ENCODE measurements at regions not wholly inside any gene's neighbourhood (a gene's known extent, or its start where the extent isn't known, plus 50 kb on each side); places are given as distances from the start of the nearest gene placed in this dataset.

DNA sequence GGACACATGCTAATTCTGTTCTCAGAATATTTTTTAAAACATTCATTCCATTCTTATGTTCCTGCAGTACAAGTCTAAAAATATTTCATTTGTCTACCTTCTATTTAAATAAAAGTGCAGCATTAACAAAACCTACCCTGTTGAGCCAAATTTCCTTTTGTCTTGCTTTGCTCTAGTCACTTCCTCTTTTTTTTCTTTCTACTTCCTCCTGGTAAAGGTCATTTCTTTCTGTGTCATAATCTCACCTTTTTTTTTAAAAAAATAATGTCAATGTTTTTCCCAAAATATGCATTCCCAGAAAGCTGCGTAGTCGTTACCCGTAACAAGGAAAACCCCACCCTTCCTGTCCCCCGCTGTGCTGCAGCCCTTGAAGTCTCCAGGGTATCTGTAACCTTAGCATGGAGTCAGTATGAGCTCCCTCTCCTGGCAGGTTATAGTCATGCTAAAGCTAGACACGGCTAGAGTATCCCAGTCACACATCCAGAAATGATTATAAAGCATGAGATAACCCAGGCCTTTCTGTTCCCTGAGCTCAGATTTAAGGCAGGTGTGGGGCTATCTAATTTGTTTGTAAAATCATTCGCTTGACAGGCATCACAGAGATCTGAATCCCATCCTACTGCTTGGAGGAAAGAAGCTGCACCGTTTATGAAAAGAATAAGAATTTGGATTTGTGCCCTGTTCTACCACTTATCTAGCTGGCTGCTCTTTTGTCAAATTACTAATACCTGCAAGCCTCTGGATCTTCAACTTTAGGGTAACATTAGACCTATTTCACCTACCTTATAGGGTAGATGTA lies 51.1 kb upstream of the EED start:
- H3K4me3 Mint-ChIP-seq (ENCODE audit: unreplicated experiment) = peak overlapping the region; percentile 12

DNA sequence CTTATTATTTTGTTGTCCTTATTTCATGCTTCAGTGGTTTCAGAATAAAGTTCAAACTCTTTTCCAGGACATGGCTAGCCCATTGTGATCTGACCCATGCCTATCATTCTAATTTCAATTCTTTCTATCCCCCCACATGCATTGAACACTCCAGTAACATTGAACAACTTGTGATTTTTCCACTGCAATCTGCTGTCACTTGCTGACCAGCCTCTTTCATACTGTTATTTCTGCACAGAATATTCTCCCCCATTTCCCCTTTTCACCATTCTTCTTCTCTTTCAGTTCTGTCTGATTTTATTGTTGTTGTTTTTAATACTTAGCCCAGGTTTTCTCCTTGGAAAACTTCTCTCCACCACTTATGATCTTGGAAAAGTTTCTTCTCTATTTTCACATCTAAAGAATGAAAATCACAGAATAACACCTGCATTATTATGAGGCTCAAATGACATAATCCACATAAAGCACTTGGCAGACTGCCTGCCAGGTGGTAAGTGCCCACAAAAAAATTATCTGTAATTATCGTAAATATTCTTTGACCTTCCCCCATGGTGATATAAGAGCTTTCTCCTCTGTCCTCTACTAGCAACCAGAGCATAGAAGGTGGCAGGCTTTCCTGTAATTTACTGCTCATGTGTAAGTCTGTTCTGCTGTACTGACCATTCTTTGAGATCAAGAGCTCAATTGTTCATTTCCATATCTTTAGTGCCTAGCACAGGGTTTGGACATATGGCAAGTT lies 51.9 kb upstream of the EED start:
- H3K9me3 Mint-ChIP-seq (ENCODE audit: unreplicated experiment) = no peaks in the 10 kb centered on the region

More for the DNA sequence above, 51.1 kb upstream of the EED start:
- Mint-ChIP-seq H3K36me3 (ENCODE audit: unreplicated experiment) (no peaks in the 10 kb centered on the region), H3K9me3 (ENCODE audit: unreplicated experiment) (no peaks in the 10 kb centered on the region), H3K4me1 (ENCODE audit: unreplicated experiment) (peaks cover 19% of the 10 kb centered on the region), H3K27me3 (ENCODE audit: unreplicated experiment) (no peaks in the 10 kb centered on the region), H3K27ac (ENCODE audit: unreplicated experiment) (peak overlapping the region; percentile 24)
- TF ChIP-seq, protein P1, sequence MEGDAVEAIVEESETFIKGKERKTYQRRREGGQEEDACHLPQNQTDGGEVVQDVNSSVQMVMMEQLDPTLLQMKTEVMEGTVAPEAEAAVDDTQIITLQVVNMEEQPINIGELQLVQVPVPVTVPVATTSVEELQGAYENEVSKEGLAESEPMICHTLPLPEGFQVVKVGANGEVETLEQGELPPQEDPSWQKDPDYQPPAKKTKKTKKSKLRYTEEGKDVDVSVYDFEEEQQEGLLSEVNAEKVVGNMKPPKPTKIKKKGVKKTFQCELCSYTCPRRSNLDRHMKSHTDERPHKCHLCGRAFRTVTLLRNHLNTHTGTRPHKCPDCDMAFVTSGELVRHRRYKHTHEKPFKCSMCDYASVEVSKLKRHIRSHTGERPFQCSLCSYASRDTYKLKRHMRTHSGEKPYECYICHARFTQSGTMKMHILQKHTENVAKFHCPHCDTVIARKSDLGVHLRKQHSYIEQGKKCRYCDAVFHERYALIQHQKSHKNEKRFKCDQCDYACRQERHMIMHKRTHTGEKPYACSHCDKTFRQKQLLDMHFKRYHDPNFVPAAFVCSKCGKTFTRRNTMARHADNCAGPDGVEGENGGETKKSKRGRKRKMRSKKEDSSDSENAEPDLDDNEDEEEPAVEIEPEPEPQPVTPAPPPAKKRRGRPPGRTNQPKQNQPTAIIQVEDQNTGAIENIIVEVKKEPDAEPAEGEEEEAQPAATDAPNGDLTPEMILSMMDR (IDR thresholded peaks at IDR 0.05) = peak; percentile 79
- DNase-seq (ENCODE audit: extremely low spot score, unreplicated experiment) = no peak

DNA sequence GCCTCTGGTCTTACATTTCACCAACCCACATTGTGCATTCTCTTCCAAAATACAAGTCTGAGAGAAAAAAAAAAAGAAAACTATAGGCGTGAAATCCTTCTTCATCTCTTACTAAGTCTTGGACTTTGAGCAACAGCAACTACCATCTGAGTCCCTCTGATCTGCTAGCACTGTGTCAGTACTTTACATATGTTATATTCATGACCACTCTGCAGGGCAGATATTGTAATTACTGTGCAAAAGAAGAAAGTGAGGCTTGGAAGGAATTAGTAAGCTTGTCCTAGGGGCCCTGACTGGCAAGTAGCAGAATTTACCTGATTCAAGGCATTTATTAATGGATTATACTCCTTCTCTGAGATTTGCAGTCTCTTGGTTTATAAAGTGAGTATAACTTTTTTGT lies 52.7 kb upstream of the EED start:
- TF ChIP-seq, protein P1 (IDR thresholded peaks at IDR 0.05) = no peak
- H3K27me3 Mint-ChIP-seq (ENCODE audit: unreplicated experiment) = no peaks in the 10 kb centered on the region
- H3K4me3 Mint-ChIP-seq (ENCODE audit: unreplicated experiment) = no peak overlapping the region
- H3K36me3 Mint-ChIP-seq (ENCODE audit: unreplicated experiment) = no peaks in the 10 kb centered on the region
- DNase-seq (ENCODE audit: extremely low spot score, unreplicated experiment) = no peak
- peaks cover 19% of the 10 kb centered on the region for H3K4me1 Mint-ChIP-seq (ENCODE audit: unreplicated experiment)
- H3K9me3 Mint-ChIP-seq (ENCODE audit: unreplicated experiment) = no peaks in the 10 kb centered on the region
- no peak overlapping the region for H3K27ac Mint-ChIP-seq (ENCODE audit: unreplicated experiment)

More for the DNA sequence above, 51.9 kb upstream of the EED start:
- Mint-ChIP-seq H3K27ac (ENCODE audit: unreplicated experiment) (peak overlapping the region; percentile 24), H3K4me3 (ENCODE audit: unreplicated experiment) (no peak overlapping the region), H3K27me3 (ENCODE audit: unreplicated experiment) (no peaks in the 10 kb centered on the region), H3K4me1 (ENCODE audit: unreplicated experiment) (peaks cover 19% of the 10 kb centered on the region), H3K36me3 (ENCODE audit: unreplicated experiment) (no peaks in the 10 kb centered on the region)
- TF ChIP-seq, protein P1 (IDR thresholded peaks at IDR 0.05) = no peak
- DNase-seq (ENCODE audit: extremely low spot score, unreplicated experiment) = no peak

DNA sequence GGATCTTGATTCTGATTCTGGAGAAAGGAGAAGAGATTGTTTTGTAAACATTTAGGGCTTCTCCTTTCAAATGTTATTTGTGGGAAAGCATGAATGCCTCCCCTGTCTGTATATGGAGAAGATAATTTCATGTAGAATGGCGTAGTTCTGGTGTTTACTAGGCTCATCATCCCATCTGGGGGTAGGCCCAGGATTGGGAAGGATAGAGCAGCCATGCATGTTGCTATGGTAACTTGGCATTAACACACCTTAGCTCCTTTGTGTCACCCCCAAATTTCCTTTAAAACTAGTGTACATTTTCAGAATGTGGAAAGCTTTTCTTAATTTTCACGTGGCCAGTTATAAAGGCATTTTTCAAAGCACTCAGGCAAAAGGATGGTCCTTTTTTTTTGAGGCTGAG lies 57.5 kb upstream of the EED start:
- Mint-ChIP-seq H3K4me3 (ENCODE audit: unreplicated experiment) (no peak overlapping the region), H3K27ac (ENCODE audit: unreplicated experiment) (no peak overlapping the region), H3K36me3 (ENCODE audit: unreplicated experiment) (no peaks in the 10 kb centered on the region), H3K9me3 (ENCODE audit: unreplicated experiment) (no peaks in the 10 kb centered on the region), H3K4me1 (ENCODE audit: unreplicated experiment) (peaks cover 3% of the 10 kb centered on the region), H3K27me3 (ENCODE audit: unreplicated experiment) (no peaks in the 10 kb centered on the region)
- DNase-seq (ENCODE audit: extremely low spot score, unreplicated experiment) = no peak
- TF ChIP-seq, protein P1 (IDR thresholded peaks at IDR 0.05) = no peak

DNA sequence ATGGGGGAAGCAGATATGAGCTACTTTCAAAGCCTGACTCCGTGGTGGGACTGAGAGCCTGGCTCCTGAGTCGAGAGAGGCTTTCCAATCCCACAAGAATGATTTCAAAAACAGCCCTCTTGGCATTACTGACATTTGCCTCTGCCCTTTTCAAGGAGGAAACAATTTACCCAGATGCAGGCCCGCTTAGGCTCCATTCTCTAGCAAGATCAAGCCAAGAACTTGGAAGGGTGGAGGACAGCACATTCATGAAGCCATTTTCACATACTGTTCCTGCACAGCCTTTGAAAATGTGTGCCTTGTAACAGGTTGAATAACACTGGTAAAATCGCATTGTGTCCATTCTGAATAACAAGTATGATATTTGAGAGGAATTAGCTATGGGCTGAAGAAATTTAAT lies 58.2 kb upstream of the EED start:
- no peak for DNase-seq (ENCODE audit: extremely low spot score, unreplicated experiment)
- Mint-ChIP-seq H3K36me3 (ENCODE audit: unreplicated experiment) (no peaks in the 10 kb centered on the region), H3K27me3 (ENCODE audit: unreplicated experiment) (no peaks in the 10 kb centered on the region), H3K4me1 (ENCODE audit: unreplicated experiment) (peaks cover 3% of the 10 kb centered on the region), H3K4me3 (ENCODE audit: unreplicated experiment) (no peak overlapping the region), H3K9me3 (ENCODE audit: unreplicated experiment) (no peaks in the 10 kb centered on the region), H3K27ac (ENCODE audit: unreplicated experiment) (no peak overlapping the region)
- TF ChIP-seq, protein P1 (IDR thresholded peaks at IDR 0.05) = no peak

Measured in osteocyte (in vitro differentiated cells).